C1 segment of cervical spinal cord (tissue), 14 donors: ENCODE measurements at regions not wholly inside any gene's neighbourhood (a gene's known extent, or its start where the extent isn't known, plus 50 kb on each side); places are given as distances from the start of the nearest gene placed in this dataset.
"Not testable (repeated sequence)": the region's sequence is repeated elsewhere in the genome, so short reads cannot be mapped to it uniquely, and the experiment has no call there.

Experiments
- DNase-seq, 14 donors: peaks; one replicate each; lab custom pipeline; 2025; lab: John Stamatoyannopoulos, UW

DNA sequence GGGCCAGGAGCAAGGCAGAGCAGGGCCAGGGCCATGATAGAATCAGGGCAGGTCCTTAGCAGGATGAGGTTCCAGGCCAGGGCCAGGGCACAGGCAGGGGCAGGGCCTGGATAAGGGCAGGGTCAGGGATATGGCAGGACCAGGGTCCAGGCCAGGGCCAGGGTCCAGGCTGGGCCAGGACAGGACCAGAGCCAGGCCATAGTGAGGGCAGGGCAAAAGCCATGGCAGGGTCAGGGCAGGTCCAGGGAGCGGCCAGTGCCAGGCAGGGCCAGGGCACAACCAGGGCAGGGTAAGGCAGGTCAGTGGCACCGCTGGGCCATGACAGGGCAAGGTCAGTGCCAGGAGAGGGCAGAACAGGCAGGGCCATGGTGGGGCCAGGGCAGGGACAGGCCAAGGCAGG lies 152.2 kb downstream of the LIPI start:
- no peak for DNase-seq

GRCh38 chr21:14057841-14058481 lies 152.8 kb downstream of the LIPI start:
- DNase-seq, result not testable (repeated sequence)

DNA sequence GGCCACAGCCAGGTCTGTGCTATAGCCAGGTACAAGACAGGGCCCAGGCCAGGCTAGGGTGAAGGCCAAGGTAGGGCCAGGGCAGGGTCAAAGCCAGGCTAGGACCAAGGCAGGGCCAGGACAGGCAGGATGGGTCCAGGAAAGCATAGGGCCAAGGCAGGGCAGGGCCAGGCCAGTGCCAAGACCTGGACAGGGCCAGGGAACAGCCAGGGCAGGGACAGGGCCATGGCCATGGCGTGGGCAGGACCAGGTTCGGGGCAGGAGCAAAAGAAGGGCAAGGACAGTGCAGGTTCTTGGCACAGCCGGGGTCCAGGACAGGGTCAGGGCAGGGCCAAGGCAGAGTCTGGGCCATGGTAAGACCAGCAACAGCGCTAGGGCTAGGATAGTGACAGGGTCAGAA lies 153.4 kb downstream of the LIPI start:
- no peak for DNase-seq

DNA sequence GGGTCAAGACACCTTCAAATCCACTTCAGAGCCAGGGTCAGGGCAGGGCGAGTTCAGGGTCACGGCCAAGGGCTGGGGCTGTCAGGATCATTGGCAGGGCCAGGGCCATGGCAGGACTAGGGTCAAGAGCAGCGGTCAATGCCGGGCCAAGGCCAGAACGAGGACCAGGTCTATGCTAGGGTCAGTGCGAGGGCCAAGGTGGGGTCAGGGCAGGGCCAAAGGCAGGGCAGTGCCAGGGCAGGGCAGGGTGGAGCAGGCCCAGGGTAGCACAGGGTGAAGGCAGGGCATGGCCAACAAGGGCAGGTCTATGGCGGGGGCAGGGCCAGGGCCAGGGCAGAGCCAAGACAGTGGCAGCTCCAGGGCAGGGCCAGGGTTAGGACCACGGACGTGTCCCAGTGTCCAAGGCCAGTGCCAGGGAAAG lies 154.0 kb downstream of the LIPI start:
- DNase-seq, result no peak

DNA sequence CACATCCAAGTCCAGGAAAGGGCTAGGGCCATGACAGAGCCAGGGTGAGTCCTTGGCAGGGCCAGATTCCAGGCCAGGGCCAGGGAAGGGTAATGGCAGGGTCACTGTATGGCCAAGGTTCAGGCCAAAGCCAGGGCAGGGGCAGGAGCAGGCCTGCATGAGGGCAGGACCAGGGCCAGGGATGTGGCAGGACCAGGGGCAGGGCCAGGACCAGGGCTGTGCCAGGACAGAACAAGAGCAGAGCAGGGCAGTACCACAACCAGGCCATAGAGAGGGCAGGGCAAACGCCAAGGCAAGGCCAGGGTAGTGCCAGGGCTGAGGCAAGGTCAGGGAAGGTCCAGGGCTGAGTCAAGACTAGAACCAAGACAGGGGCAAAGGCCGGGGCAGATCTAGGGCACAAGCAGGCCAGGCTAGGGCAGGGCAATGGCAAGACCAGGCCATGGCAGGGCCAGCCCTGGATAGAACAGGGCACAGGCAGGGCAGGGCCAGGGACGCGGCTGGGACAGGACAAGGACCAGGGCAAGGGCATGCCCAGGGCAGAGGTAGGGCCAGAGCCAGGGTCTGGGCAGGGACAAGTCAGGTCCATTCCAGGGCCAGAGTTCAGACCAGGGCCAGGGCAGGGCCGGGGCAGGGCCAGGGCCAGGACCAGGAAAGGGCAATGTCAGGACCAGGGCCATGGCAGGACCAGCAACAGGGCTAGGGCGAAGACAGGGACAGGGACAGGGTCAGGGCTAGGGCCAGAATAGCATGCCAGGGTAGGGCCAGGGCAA lies 154.8 kb downstream of the LIPI start:
- not testable (repeated sequence) for DNase-seq

DNA sequence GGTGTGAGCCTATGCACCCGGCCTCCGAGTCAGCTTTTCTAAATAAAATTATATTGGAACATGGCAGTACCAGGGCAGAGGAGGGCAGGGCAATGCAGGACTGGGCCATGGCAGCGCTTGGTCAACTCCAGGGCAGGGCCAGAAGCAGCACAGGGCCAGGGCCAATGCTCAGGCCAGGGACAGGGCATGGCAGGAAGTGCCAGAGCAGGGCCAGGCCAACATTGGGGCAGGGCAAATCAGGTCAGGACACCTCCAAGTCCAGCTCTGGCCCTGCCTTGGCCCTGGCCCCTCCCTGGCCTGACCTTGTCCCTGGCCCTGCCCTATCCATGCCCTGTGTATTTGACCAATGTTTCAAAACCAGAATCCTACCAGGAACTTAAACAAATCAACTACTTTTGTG lies 156.1 kb downstream of the LIPI start:
- DNase-seq, result no peak

DNA sequence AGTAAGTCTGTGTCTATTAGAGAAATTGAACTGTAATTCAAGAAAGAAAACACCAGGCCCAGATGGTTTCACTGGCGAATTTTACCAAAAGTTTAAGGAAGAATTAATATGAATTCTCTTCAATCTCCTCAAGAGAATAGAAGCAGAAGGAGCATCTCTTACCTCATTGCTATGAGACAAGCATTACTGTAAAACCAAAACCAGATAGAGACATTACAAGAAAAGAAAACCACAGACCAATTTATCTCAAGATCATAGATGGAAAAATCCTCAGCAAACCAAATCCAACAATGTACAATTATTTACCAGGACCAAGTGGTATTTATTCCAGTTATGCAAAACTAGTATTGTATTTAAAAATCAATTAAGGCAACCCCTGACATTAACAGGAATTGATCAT lies 160.6 kb downstream of the LIPI start:
- no peak for DNase-seq

- no peak for DNase-seq
Observed at GRCh38 chr21:14046401-14046800, 164.4 kb downstream of the LIPI start.

DNA sequence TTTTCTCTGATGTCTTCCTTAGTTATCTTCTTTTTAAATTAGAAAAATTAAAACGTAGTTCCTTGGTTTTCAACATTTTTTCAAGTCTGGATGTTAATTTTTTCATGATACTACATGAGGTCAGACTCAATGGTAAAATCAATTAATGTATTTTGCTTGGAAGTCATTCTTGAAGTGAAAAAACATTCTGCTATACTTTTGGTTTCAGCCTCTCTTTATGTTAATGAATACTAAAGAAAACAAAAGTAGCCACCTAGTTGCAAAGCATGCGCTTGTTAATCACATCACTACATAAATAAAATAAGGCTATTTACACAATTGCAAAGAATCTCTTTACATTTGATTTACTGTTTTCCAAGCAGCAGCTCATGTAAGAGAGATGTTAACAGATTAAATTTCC lies 170.4 kb downstream of the LIPI start:
- no peak for DNase-seq

GRCh38 chr21:14028619-14029018 lies 182.1 kb downstream of the LIPI start:
- DNase-seq, result not testable (repeated sequence)

- peak; percentile 17 to 95 (median 81) for DNase-seq
Observed at GRCh38 chr21:14027235-14027869, 183.4 kb downstream of the LIPI start.

GRCh38 chr21:14020108-14020507 lies 190.6 kb downstream of the LIPI start:
- DNase-seq, result not testable (repeated sequence)

DNA sequence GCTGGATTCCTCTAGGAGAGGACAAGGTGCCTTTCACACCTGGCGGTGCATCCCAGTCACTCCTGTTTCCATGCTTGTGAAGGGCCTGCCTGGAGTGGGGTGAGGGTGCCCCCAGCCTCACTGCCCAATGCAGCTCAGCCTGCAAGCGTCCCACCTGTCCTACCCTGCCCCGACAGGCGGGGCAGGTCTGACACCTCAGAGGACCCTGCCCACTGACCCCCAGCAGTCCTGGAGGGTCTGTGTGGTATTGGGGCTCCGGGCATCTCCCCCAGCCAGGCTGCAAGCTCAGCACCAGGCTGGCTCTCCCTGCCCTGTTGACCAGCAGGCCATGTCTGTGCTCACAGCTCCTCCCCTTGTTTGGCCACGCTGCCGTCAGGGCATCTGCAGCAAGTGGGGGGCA lies 194.9 kb downstream of the LIPI start:
- DNase-seq, result not testable (repeated sequence)

DNA sequence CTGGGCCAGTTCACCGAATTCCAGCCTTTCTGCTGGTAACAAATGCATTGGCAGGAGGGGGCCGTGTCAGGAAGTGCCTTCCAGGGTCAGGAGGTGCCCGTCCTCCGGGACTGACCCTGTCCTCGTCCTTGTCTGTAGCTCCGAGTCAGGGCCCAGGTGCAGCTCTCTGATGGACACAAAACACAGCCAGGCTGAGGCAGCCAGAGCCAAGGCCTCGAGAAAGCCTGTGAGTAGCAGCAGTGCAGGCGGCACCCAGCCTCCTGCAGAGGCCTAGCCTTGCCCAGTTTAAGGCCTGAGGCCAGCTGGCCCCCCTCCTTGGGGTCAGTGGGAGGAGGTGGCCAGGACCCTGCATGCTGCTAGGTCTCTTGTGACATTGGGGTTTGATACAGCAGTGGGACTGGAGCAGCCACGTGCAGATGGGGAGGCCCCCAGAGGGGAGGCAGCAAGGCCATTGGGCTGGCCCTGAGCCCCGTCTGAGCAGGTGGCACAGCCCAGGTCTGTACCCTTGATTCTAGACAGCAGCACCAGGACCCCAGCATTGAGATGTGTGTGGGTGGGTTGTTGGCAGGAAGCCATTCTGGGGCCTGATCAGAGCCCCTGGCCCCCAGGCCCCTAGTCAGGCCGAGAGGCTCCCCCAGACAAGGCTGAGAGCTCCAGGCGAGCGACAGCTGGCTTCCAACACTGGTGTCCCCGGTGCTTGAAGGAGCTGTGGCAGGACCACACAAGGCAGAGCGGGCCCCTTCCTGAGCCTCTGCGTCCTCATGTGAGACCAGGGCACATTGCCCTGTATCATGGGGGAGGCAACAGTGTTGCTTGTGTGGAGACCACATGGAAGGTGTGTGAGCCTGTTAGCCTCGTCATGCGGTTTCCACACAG lies 196.9 kb downstream of the LIPI start:
- not testable (repeated sequence) for DNase-seq

DNA sequence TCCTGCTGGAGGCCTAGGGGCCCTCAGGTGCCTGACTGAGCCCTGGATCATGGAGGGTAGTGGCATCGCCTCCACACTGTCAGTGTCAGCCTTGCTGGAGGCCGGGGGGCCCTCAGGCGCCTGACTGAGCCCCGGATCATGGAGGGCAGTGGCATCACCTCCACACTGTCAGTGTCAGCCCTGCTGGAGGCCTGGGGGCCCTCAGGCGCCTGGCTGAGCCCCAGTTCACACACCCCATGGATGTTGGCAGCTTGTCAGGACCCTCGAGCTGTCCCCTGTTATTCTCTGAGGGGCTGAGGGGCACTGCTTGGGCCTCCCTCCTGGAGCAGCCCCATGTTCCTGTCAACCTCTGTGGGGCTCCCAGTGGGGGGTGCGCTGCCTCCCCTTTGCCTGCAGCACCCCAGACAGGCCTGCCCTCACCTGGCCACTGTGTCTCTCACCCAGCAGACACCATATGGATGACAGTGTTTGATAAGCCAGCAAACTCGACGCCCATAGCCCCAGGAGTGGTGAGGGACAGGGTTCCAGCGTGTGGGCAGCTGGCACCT lies 197.6 kb downstream of the LIPI start:
- no peak for DNase-seq

DNA sequence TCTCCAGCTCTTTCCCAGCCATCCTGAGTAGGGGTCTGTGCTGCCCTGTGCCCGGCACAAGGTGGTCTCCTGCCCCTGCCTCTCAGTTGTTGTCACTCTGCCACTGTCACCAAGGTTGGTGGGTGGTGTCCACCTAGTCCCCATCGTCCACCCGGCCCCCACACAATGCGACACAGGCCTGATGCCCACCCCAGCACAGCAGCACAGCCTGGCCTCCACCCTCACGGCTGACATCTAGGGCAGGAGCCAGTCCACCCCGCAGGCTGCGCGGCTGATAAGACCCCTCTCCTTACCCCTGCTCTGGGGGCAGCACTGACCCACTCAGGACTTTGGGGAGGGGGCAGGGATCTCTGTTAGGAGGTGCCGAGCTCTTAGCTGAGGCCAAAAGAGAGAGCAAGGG lies 198.3 kb downstream of the LIPI start:
- no peak for DNase-seq

DNA sequence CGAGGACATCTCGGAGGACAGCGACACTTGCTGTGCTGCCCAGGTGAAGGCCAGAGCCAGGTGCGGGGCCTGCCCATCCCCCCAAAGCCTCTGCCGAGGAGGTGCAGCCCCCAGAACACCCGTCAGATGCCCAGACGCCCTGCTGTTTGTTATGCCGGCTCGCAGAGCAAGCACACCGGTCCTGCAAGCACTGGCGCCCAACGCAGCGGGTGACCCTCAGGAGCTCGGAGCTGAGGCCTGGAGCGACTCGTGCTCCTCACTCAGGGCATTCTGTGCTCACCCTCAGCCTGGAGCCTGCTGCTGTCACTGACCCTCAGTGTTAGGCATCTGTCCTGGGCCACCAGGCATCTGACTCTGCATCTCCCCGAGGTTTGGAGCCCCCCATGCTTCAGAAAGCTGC lies 199.0 kb downstream of the LIPI start:
- not testable (repeated sequence) for DNase-seq

DNA sequence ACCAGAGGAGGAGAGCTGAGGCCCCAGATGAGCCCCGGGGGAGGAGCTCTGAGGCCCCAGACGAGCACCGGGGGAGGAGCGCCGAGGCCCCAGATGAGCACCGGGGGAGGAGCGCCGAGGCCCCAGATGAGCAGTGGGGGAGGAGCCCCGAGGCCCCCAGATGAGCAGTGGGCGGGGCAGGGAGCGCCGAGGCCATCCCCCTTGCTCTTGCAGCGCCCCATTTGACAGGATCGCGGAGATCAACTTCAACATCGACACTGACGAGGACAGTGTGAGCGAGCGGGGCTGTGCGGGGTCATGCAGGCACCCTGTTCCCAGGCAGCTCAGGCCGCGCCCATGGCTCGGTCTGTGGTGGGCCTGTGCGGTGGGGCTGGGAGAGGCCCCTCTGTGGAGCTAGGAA lies 199.6 kb downstream of the LIPI start:
- DNase-seq, result not testable (repeated sequence)

- DNase-seq, result no peak
Observed at GRCh38 chr21:14010729-14011128, 200.0 kb downstream of the LIPI start.

GRCh38 chr21:14009990-14010389 lies 200.8 kb downstream of the LIPI start:
- DNase-seq, result not testable (repeated sequence)

GRCh38 chr21:14009238-14009981 lies 201.3 kb downstream of the LIPI start:
- not testable (repeated sequence) for DNase-seq
